ENCODE measurements at regions not wholly inside any gene's neighbourhood (a gene's known extent, or its start where the extent isn't known, plus 50 kb on each side); places are given as distances from the start of the nearest gene placed in this dataset.

- H3K4me3 ChIP-seq = no peak overlapping the region
- RAD21 ChIA-PET (ENCODE audit: unreplicated experiment) = no interaction called here
- no peak overlapping the region for H2AFZ ChIP-seq (ENCODE audit: control insufficient read depth, low read depth, low read length)
- no peak for FAIRE-seq
- H3K27ac ChIP-seq (ENCODE audit: control insufficient read depth, insufficient read depth) = no peak overlapping the region
- H3K79me2 ChIP-seq (ENCODE audit: control insufficient read depth, insufficient read depth, low read length) = no peaks in the 10 kb centered on the region
- 36% methylated on average over 8 of the region's 8 CpGs for WGBS (ENCODE audit: insufficient coverage, insufficient replicate concordance, low lambda C conversion rate, missing lambda C conversion rate)
- H3K4me1 ChIP-seq (ENCODE audit: control insufficient read depth, insufficient read depth, low read length) = no peaks in the 10 kb centered on the region
- no peak for DNase-seq (ENCODE audit: low read depth, low spot score)
- no TSS peak for BruUV-seq (replicated peaks)
- no peaks in the 10 kb centered on the region for H3K36me3 ChIP-seq (ENCODE audit: control insufficient read depth in 2 of 2, insufficient read depth in 2 of 2, low read length in 1 of 2)
- in situ Hi-C loops (cut with MboI) = no loop called here
- CTCF ChIA-PET = no interaction called here
- POLR2A ChIA-PET = no interaction called here
- H3K27me3 ChIP-seq (replicated peaks in 1 of 2; ENCODE audit: control insufficient read depth in 2 of 2, insufficient read depth in 2 of 2, low read length in 1 of 2) = no peaks in the 10 kb centered on the region
- no peaks in the 10 kb centered on the region; the same call in 1 of the 2 replicates for H4K20me1 ChIP-seq (ENCODE audit: control insufficient read depth, insufficient read depth)
- H3K4me2 ChIP-seq (ENCODE audit: control insufficient read depth, insufficient read depth) = no peak overlapping the region
- H3K9me3 ChIP-seq (replicated peaks; ENCODE audit: control insufficient read depth, insufficient read depth, low read length) = no peaks in the 10 kb centered on the region
- no peak overlapping the region for H3K9ac ChIP-seq (ENCODE audit: control insufficient read depth, insufficient read depth, low read length)
- no peak for ATAC-seq
- SMC1A ChIA-PET (ENCODE audit: uncharacterized antibody, unreplicated experiment) = no interaction called here
- intact Hi-C loops (cut with micrococcal nuclease; ENCODE audit: unreplicated experiment) = no loop called here
- TF ChIP-seq ZBTB40 (IDR thresholded peaks at IDR 0.05; ENCODE audit: borderline replicate concordance) (no peak), ETV6 (conservative IDR thresholded peaks at IDR 0.05 in 1 of 2, IDR thresholded peaks at IDR 0.05 in 1 of 2; ENCODE audit: borderline replicate concordance in 1 of 2, low read depth in 1 of 2) (no peak), EZH2 (IDR thresholded peaks at IDR 0.05; ENCODE audit: borderline replicate concordance, control insufficient read depth, low read depth, low read length) (no peak), ZNF687 (IDR thresholded peaks at IDR 0.05) (no peak), SMARCA5 (IDR thresholded peaks at IDR 0.05) (no peak), SPI1 (IDR thresholded peaks at IDR 0.05; ENCODE audit: borderline replicate concordance, insufficient read depth, low read depth, low read length) (no peak), PML (IDR thresholded peaks at IDR 0.05; ENCODE audit: low read length) (no peak), BCL3 (IDR thresholded peaks at IDR 0.05; ENCODE audit: borderline replicate concordance, insufficient read depth, low read depth, low read length, poor library complexity, severe bottlenecking) (no peak), ZZZ3 (IDR thresholded peaks at IDR 0.05; ENCODE audit: control insufficient read depth, insufficient read length, low read depth) (no peak), POLR2AphosphoS2 (IDR thresholded peaks at IDR 0.05; ENCODE audit: low read depth, low read length) (no peak), RCOR1 (conservative IDR thresholded peaks at IDR 0.05; ENCODE audit: low read depth, low read length) (no peak), ASH2L (IDR thresholded peaks at IDR 0.05; ENCODE audit: borderline replicate concordance, low read depth) (no peak), RELA (IDR thresholded peaks at IDR 0.05; ENCODE audit: borderline replicate concordance, partially characterized antibody) (no peak), NFYA (IDR thresholded peaks at IDR 0.05; ENCODE audit: borderline replicate concordance, low read depth, low read length) (no peak)
Observed at GRCh38 chr5:87572611-87573010, 159.9 kb upstream of the CCNH start.

Data from GM12878 (cell line).